Liver (tissue), 8 donors: ENCODE measurements at regions not wholly inside any gene's neighbourhood (a gene's known extent, or its start where the extent isn't known, plus 50 kb on each side); places are given as distances from the start of the nearest gene placed in this dataset.

ENCODE experiments used
- DNase-seq: peaks from one replicate; pipeline ENCODE4 v3.0.0-alpha.2; 2017; ENCODE audit warnings: low spot score
- H3K27ac ChIP-seq, 2 donors: one replicate each; pipeline ENCODE4 v1.7.0; 2013; ENCODE audit warnings: inconsistent platforms in 2 of 2, low read length in 2 of 2, control low read depth in 1 of 2, low read depth in 1 of 2, mild to moderate bottlenecking in 1 of 2
- H3K27me3 ChIP-seq, 4 donors: one replicate each; pipeline versions ENCODE4 v1.6.1 to v1.7.0; 2013; ENCODE audit warnings: low read length in 3 of 4, inconsistent platforms in 1 of 4, mild to moderate bottlenecking in 1 of 4, moderate library complexity in 1 of 4; ENCODE audit not compliant: control insufficient read depth in 4 of 4, insufficient read depth in 4 of 4
- H3K36me3 ChIP-seq, 4 donors: one replicate each; pipeline versions ENCODE4 v1.6.1 to v1.7.0; 2013; ENCODE audit warnings: low read length in 3 of 4, mild to moderate bottlenecking in 3 of 4, low read depth in 1 of 4, moderate library complexity in 1 of 4; ENCODE audit not compliant: control insufficient read depth in 4 of 4, insufficient read depth in 3 of 4
- H3K4me1 ChIP-seq, 4 donors: one replicate each; pipeline versions ENCODE4 v1.6.1 to v1.7.0; 2013; ENCODE audit warnings: low read length in 3 of 4, mild to moderate bottlenecking in 3 of 4, moderate library complexity in 1 of 4; ENCODE audit not compliant: control insufficient read depth in 4 of 4, insufficient read depth in 4 of 4
- H3K4me3 ChIP-seq, 3 donors: one replicate each; pipeline versions ENCODE4 v1.6.1 to v1.7.0; 2013; ENCODE audit warnings: low read length in 3 of 3, control low read depth in 1 of 3, low read depth in 1 of 3, mild to moderate bottlenecking in 1 of 3
- H3K9ac ChIP-seq, 2 donors: one replicate each; pipeline ENCODE4 v1.7.0; 2013; ENCODE audit warnings: low read length in 2 of 2, mild to moderate bottlenecking in 2 of 2, moderate library complexity in 2 of 2, control low read depth in 1 of 2, low read depth in 1 of 2
- H3K9me3 ChIP-seq, 4 donors: one replicate each; pipeline versions ENCODE4 v1.6.1 to v1.7.0; 2013; ENCODE audit warnings: low read length in 3 of 4; ENCODE audit not compliant: control insufficient read depth in 4 of 4
- EGR1 ChIP-seq, 2 donors: IDR thresholded peaks; 2 replicates each; pipeline ENCODE4 v1.6.1; 2016 to 2018; ENCODE audit warnings: antibody characterized with exemption in 2 of 2, low read depth in 2 of 2
- FOXA2 ChIP-seq: IDR thresholded peaks from 2 replicates; pipeline ENCODE4 v1.6.1; 2016; ENCODE audit warnings: antibody characterized with exemption
- GABPA ChIP-seq, 2 donors: IDR thresholded peaks in 1 of 2; conservative IDR thresholded peaks in 1 of 2; 2 replicates each; pipeline ENCODE4 v1.6.1; 2016; ENCODE audit warnings: antibody characterized with exemption in 2 of 2, mild to moderate bottlenecking in 1 of 2, moderate library complexity in 1 of 2
- HNF4A ChIP-seq, 2 donors: conservative IDR thresholded peaks; 2 replicates each; pipeline ENCODE4 v1.6.1; 2016; ENCODE audit warnings: antibody characterized with exemption in 2 of 2, mild to moderate bottlenecking in 2 of 2
- NR2F2 ChIP-seq: IDR thresholded peaks from 2 replicates; pipeline ENCODE4 v1.6.1; 2016; ENCODE audit warnings: antibody characterized with exemption
- RXRA ChIP-seq, 2 donors: IDR thresholded peaks; 2 replicates each; pipeline ENCODE4 v1.6.1; 2017 to 2018; ENCODE audit warnings: antibody characterized with exemption in 2 of 2, mild to moderate bottlenecking in 1 of 2
- SP1 ChIP-seq: IDR thresholded peaks from 2 replicates; pipeline ENCODE4 v1.6.1; 2018; ENCODE audit warnings: antibody characterized with exemption, mild to moderate bottlenecking
- YY1 ChIP-seq: IDR thresholded peaks from 2 replicates; pipeline ENCODE4 v1.6.1; 2016; ENCODE audit warnings: antibody characterized with exemption, mild to moderate bottlenecking
- WGBS: extraction: QIAGEN DNeasy Blood & Tissue Kit; methylation state at CpG from one replicate; pipeline ENCODE4 v1.1.7; 2013; 5-methylcytosine and 5-hydroxymethylcytosine counted together
- TF ChIP-seq, protein P1 (sequence below): IDR thresholded peaks from 2 replicates; pipeline ENCODE4 v1.6.1; 2016; ENCODE audit warnings: antibody characterized with exemption
- TF ChIP-seq, protein P2 (sequence below): fragments of 150-350 bp; IDR thresholded peaks from 2 replicates; pipeline ENCODE4 v1.5.1; 2017; ENCODE audit warnings: improper control_type of control experiment, low read depth, low read length; ENCODE audit not compliant: missing input control
- TF ChIP-seq, protein P3 (sequence below): IDR thresholded peaks from 2 replicates; pipeline ENCODE4 v1.6.1; 2016; ENCODE audit warnings: antibody characterized with exemption
- donor health status: healthy.
- donor health status: healthy.
- donor health status: healthy.
- donor health status: healthy.
- donor health status: healthy.

GRCh38 chr3:180117381-180118163 is 80.8 kb upstream of the PEX5L start:
- no peak for TF ChIP-seq GABPA (IDR thresholded peaks at IDR 0.05 in 1 of 2, conservative IDR thresholded peaks at IDR 0.05 in 1 of 2)
- TF ChIP-seq, protein P1, sequence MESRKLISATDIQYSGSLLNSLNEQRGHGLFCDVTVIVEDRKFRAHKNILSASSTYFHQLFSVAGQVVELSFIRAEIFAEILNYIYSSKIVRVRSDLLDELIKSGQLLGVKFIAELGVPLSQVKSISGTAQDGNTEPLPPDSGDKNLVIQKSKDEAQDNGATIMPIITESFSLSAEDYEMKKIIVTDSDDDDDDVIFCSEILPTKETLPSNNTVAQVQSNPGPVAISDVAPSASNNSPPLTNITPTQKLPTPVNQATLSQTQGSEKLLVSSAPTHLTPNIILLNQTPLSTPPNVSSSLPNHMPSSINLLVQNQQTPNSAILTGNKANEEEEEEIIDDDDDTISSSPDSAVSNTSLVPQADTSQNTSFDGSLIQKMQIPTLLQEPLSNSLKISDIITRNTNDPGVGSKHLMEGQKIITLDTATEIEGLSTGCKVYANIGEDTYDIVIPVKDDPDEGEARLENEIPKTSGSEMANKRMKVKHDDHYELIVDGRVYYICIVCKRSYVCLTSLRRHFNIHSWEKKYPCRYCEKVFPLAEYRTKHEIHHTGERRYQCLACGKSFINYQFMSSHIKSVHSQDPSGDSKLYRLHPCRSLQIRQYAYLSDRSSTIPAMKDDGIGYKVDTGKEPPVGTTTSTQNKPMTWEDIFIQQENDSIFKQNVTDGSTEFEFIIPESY, result no peak
- no peak for TF ChIP-seq NR2F2
- no peak overlapping the region for H3K9ac ChIP-seq
- H3K27me3 ChIP-seq, result no peaks in the 10 kb centered on the region
- H3K4me3 ChIP-seq, result no peak overlapping the region
- no peaks in the 10 kb centered on the region for H3K36me3 ChIP-seq
- WGBS, result 80% methylated on average over 11 of the region's 11 CpGs
- no peaks in the 10 kb centered on the region for H3K9me3 ChIP-seq
- H3K27ac ChIP-seq, result no peak overlapping the region
- no peaks in the 10 kb centered on the region for H3K4me1 ChIP-seq
- no peak for DNase-seq

GRCh38 chr3:180119567-180119966 is 82.8 kb upstream of the PEX5L start:
- DNase-seq, result no peak
- Histone ChIP-seq H3K27me3 (no peaks in the 10 kb centered on the region), H3K9me3 (peaks cover 0 to 5% (median 2%) of the 10 kb centered on the region in 4 donors), H3K9ac (no peak overlapping the region), H3K4me3 (no peak overlapping the region), H3K27ac (no peak overlapping the region), H3K4me1 (no peaks in the 10 kb centered on the region), H3K36me3 (no peaks in the 10 kb centered on the region)
- no peak for TF ChIP-seq HNF4A (conservative IDR thresholded peaks at IDR 0.05)
- TF ChIP-seq FOXA2, result no peak
- TF ChIP-seq SP1, result no peak
- TF ChIP-seq, protein P1, result no peak
- TF ChIP-seq, protein P2, sequence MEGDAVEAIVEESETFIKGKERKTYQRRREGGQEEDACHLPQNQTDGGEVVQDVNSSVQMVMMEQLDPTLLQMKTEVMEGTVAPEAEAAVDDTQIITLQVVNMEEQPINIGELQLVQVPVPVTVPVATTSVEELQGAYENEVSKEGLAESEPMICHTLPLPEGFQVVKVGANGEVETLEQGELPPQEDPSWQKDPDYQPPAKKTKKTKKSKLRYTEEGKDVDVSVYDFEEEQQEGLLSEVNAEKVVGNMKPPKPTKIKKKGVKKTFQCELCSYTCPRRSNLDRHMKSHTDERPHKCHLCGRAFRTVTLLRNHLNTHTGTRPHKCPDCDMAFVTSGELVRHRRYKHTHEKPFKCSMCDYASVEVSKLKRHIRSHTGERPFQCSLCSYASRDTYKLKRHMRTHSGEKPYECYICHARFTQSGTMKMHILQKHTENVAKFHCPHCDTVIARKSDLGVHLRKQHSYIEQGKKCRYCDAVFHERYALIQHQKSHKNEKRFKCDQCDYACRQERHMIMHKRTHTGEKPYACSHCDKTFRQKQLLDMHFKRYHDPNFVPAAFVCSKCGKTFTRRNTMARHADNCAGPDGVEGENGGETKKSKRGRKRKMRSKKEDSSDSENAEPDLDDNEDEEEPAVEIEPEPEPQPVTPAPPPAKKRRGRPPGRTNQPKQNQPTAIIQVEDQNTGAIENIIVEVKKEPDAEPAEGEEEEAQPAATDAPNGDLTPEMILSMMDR, result no peak
- no peak for TF ChIP-seq EGR1 (IDR thresholded peaks at IDR 0.05; ENCODE audit: low read depth in 2 of 2)
- TF ChIP-seq YY1, result no peak
- TF ChIP-seq, protein P3, sequence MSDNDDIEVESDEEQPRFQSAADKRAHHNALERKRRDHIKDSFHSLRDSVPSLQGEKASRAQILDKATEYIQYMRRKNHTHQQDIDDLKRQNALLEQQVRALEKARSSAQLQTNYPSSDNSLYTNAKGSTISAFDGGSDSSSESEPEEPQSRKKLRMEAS, result no peak
- TF ChIP-seq RXRA (IDR thresholded peaks at IDR 0.05), result no peak
- TF ChIP-seq NR2F2, result no peak
- WGBS, result 80% methylated on average over 1 of the region's 1 CpG
